Upper lobe of right lung (tissue), 1 donor: ENCODE measurements at regions not wholly inside any gene's neighbourhood (a gene's known extent, or its start where the extent isn't known, plus 50 kb on each side); places are given as distances from the start of the nearest gene placed in this dataset.

ENCODE experiments used
- ATAC-seq: fragments of 200-7000 bp; cut with Tn5 transposase; one replicate; pipeline ENCODE4 v1.9.1; 2020; ENCODE audit warnings: mild to moderate bottlenecking, moderate library complexity
- DNase-seq: peaks from one replicate; pipeline ENCODE4 v3.0.0-alpha.2; 2020
- H3K27ac ChIP-seq: fragments of 200-600 bp; one replicate; pipeline ENCODE4 v1.8.0; 2022
- H3K27me3 ChIP-seq: fragments of 200-600 bp; one replicate; pipeline ENCODE4 v1.8.0; 2022; ENCODE audit warnings: mild to moderate bottlenecking
- H3K36me3 ChIP-seq: fragments of 200-600 bp; one replicate; pipeline ENCODE4 v1.8.0; 2022
- H3K4me1 ChIP-seq: fragments of 200-600 bp; one replicate; pipeline ENCODE4 v1.8.0; 2022
- H3K4me3 ChIP-seq: fragments of 200-600 bp; one replicate; pipeline ENCODE4 v1.8.0; 2022; ENCODE audit warnings: mild to moderate bottlenecking
- H3K9me3 ChIP-seq: fragments of 200-600 bp; one replicate; pipeline ENCODE4 v1.8.0; 2022
- intact Hi-C: fragments of 100-400 bp; cut with DNase I; formaldehyde crosslinking; loops from one replicate; pipeline ENCODE4 v1.11.0; 2022
- TF ChIP-seq, protein P1 (sequence below): fragments of 200-600 bp; IDR thresholded peaks from one replicate; pipeline ENCODE4 v1.8.0; 2022; ENCODE audit warnings: antibody characterized with exemption
- donor health status: DM: no; HTN: yes; CAD: no; lungs with severe emphysema.

GRCh38 chr5:171644536-171644935 is 141.1 kb upstream of the SMIM23 start:
- no peaks in the 10 kb centered on the region for H3K36me3 ChIP-seq
- ATAC-seq (no peak), DNase-seq (no peak)
- H3K4me3 ChIP-seq: no peak overlapping the region
- H3K27ac ChIP-seq: no peak overlapping the region
- H3K4me1 ChIP-seq: no peaks in the 10 kb centered on the region
- intact Hi-C loops: no loop called here
- H3K27me3 ChIP-seq: no peaks in the 10 kb centered on the region
- no peaks in the 10 kb centered on the region for H3K9me3 ChIP-seq
- TF ChIP-seq, protein P1, sequence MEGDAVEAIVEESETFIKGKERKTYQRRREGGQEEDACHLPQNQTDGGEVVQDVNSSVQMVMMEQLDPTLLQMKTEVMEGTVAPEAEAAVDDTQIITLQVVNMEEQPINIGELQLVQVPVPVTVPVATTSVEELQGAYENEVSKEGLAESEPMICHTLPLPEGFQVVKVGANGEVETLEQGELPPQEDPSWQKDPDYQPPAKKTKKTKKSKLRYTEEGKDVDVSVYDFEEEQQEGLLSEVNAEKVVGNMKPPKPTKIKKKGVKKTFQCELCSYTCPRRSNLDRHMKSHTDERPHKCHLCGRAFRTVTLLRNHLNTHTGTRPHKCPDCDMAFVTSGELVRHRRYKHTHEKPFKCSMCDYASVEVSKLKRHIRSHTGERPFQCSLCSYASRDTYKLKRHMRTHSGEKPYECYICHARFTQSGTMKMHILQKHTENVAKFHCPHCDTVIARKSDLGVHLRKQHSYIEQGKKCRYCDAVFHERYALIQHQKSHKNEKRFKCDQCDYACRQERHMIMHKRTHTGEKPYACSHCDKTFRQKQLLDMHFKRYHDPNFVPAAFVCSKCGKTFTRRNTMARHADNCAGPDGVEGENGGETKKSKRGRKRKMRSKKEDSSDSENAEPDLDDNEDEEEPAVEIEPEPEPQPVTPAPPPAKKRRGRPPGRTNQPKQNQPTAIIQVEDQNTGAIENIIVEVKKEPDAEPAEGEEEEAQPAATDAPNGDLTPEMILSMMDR: no peak

GRCh38 chr5:171646102-171647042 is 139.2 kb upstream of the SMIM23 start:
- DNase-seq: no peak
- Histone ChIP-seq H3K4me1 (no peaks in the 10 kb centered on the region), H3K9me3 (no peaks in the 10 kb centered on the region), H3K27ac (no peak overlapping the region), H3K4me3 (no peak overlapping the region), H3K27me3 (no peaks in the 10 kb centered on the region), H3K36me3 (no peaks in the 10 kb centered on the region)
- intact Hi-C loops: no loop called here
- no peak for ATAC-seq
- TF ChIP-seq, protein P1: no peak

DNA sequence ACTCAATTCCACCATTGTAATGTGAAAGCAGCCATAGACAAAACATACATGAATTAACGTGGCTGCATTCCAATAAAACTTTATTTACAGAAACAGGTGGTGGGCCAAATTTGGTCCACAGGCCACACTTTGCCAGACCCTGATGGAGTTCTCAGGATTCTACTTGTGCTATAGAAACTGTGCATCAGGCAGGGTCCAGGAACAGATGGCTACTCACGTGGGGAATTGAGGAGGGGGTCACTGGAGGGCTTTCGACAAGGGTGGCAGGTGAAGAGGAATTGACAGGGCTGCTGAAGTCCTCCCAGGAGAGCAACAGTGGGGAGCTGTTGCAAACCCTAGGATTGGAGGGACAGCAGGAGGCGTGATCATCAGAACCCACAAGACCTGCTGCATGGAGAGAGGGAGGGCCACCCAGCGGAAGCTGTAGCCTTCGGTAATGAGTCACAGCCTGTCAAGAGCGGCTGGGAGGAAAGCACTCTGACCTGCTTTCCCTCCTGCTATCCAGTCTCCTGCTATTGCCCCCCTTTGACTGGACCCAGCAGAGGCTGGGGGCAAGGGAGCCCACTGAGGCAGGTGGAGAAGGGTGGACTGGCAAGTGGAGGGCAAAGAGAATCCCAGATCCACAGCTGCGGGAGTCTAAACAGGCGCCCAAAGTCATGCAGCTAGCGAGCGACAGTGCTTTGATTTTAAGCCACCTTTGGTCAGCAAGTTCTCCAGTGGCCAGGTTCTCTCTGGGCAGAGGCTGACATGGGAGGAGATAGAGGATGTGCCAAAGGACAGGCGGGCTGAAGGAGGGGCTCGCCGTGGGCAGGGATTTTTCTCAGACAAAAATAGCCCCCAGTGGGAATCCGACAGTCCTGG is 138.3 kb upstream of the SMIM23 start:
- no peak overlapping the region for H3K27ac ChIP-seq
- intact Hi-C loops: no loop called here
- ATAC-seq (peak; percentile 48), DNase-seq (no peak)
- no peak overlapping the region for H3K4me3 ChIP-seq
- no peaks in the 10 kb centered on the region for H3K36me3 ChIP-seq
- TF ChIP-seq, protein P1: no peak
- H3K4me1 ChIP-seq: no peaks in the 10 kb centered on the region
- no peaks in the 10 kb centered on the region for H3K9me3 ChIP-seq
- no peaks in the 10 kb centered on the region for H3K27me3 ChIP-seq

DNA sequence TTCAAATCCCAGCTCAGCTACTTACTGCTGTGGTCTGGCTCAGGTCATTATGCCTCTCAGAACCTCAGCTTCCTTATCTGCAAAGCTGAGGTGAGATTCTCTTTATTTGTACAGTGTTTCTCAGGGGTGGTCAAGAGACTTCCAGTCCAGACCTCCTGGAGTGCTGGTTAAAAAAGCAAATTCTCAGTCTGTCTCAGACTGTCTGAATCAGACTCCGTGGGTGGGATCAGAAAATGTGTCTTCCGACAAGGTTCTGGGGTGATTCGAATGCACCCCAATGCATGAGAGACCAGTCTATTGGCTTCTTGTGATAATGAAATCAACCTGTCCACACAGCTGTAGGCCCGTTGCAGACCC is 137.7 kb upstream of the SMIM23 start:
- Histone ChIP-seq H3K27me3 (no peaks in the 10 kb centered on the region), H3K4me3 (no peak overlapping the region), H3K9me3 (no peaks in the 10 kb centered on the region), H3K36me3 (no peaks in the 10 kb centered on the region), H3K4me1 (no peaks in the 10 kb centered on the region), H3K27ac (no peak overlapping the region)
- DNase-seq: no peak
- intact Hi-C loops: no loop called here
- ATAC-seq: no peak
- TF ChIP-seq, protein P1: no peak

DNA sequence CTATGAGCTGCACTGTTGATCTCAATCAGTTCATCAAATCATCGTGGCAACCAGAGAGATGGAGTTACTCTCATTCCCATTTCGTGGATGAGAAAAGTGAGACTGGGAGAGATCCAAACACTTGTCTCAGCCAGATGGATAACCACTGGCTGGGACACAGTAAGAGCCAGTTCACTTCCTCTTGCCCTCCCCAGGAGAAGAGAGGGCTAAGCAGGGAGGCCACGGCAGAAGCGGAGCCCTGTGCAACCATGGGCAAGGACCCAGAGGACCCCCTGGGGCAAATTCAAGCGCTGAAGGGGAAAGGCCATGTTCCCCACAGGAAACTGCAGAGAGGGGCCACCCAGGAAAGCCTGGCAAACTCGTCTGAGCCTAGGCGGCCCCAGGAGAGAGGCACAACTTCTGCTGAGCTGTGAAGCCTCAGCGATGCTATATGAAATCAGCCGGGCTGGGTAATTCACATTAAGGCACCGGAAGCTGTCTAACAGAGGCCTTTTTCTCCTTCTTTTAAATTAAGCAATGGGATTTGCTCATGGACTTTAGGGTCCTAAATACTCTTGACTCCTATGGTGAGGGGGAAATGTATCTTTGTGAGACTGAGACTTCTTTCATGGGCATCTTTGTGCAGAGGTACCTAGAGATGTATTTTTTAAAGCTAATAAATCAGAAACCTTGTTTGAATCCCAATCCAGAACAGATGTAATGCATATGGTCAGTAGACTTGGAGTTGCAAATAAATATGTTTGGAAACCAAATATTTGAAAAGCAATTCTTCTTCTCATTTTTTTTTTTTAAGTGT is 137.1 kb upstream of the SMIM23 start:
- DNase-seq (no peak), ATAC-seq (no peak)
- no peaks in the 10 kb centered on the region for H3K27me3 ChIP-seq
- H3K4me1 ChIP-seq: no peaks in the 10 kb centered on the region
- no peak overlapping the region for H3K27ac ChIP-seq
- H3K9me3 ChIP-seq: peaks cover under 1% of the 10 kb centered on the region
- no peaks in the 10 kb centered on the region for H3K36me3 ChIP-seq
- H3K4me3 ChIP-seq: no peak overlapping the region
- intact Hi-C loops: no loop called here
- TF ChIP-seq, protein P1: no peak
